Osteocyte (in vitro differentiated cells): ENCODE measurements at regions not wholly inside any gene's neighbourhood (a gene's known extent, or its start where the extent isn't known, plus 50 kb on each side); places are given as distances from the start of the nearest gene placed in this dataset.
A peak's percentile ranks its signal among the peaks of the same experiment; 100 is the strongest.

Source experiments
- DNase-seq: peaks from one replicate; pipeline ENCODE4 v3.0.0; 2021; ENCODE audit warnings: mixed read lengths; ENCODE audit not compliant: unreplicated experiment; ENCODE audit errors: extremely low spot score
- H3K27ac Mint-ChIP-seq: one replicate; pipeline ENCODE4 v1.8.0; 2021; ENCODE audit warnings: mild to moderate bottlenecking, mixed read lengths; ENCODE audit not compliant: unreplicated experiment
- H3K27me3 Mint-ChIP-seq: one replicate; pipeline ENCODE4 v1.8.0; 2021; ENCODE audit warnings: mixed read lengths; ENCODE audit not compliant: unreplicated experiment
- H3K36me3 Mint-ChIP-seq: one replicate; pipeline ENCODE4 v1.8.0; 2021; ENCODE audit warnings: mixed read lengths; ENCODE audit not compliant: unreplicated experiment
- H3K4me1 Mint-ChIP-seq: one replicate; pipeline ENCODE4 v1.8.0; 2021; ENCODE audit warnings: mixed read lengths; ENCODE audit not compliant: unreplicated experiment
- H3K4me3 Mint-ChIP-seq: one replicate; pipeline ENCODE4 v1.8.0; 2021; ENCODE audit warnings: mild to moderate bottlenecking, moderate library complexity, mixed read lengths; ENCODE audit not compliant: unreplicated experiment
- H3K9me3 Mint-ChIP-seq: one replicate; pipeline ENCODE4 v1.8.0; 2021; ENCODE audit warnings: mixed read lengths; ENCODE audit not compliant: unreplicated experiment
- CTCF ChIP-seq: fragments of 200-600 bp; sonication (generic); IDR thresholded peaks from 2 replicates; pipeline ENCODE4 v1.5.0; 2021; ENCODE audit warnings: antibody characterized with exemption, mild to moderate bottlenecking, moderate library complexity

GRCh38 chr2:200751786-200752185 is 59.9 kb upstream of the BZW1 start:
- peak; percentile 7 for DNase-seq
- Mint-ChIP-seq H3K27me3 (peaks cover 3% of the 10 kb centered on the region), H3K4me3 (no peak overlapping the region), H3K9me3 (no peaks in the 10 kb centered on the region), H3K27ac (no peak overlapping the region), H3K36me3 (no peaks in the 10 kb centered on the region), H3K4me1 (peaks cover 21% of the 10 kb centered on the region)
- TF ChIP-seq CTCF: no peak

GRCh38 chr2:200752332-200752731 is 59.4 kb upstream of the BZW1 start:
- no peaks in the 10 kb centered on the region for H3K9me3 Mint-ChIP-seq
- H3K4me1 Mint-ChIP-seq: peaks cover 24% of the 10 kb centered on the region
- H3K4me3 Mint-ChIP-seq: no peak overlapping the region
- no peaks in the 10 kb centered on the region for H3K36me3 Mint-ChIP-seq
- peaks cover 3% of the 10 kb centered on the region for H3K27me3 Mint-ChIP-seq
- DNase-seq: no peak
- no peak overlapping the region for H3K27ac Mint-ChIP-seq
- no peak for TF ChIP-seq CTCF

DNA sequence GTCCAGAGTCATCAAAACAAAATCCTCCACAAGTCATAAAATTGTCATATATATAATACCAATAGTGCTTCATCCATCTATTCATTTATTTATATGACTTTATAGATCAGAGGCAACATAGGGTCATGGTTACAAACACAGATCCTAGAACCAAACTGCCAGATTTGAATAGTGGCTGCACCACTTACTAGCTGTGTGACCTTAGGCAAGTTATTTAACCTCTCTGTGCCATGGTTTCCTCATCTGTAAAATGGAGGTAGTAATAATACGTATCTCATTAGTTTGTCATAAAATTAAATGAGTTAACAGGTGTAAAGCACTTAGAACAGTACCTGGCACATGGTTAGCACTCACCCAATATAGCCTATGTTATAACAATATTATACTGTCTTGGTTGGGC is 58.9 kb upstream of the BZW1 start:
- TF ChIP-seq CTCF: no peak
- H3K36me3 Mint-ChIP-seq: no peaks in the 10 kb centered on the region
- peaks cover 3% of the 10 kb centered on the region for H3K27me3 Mint-ChIP-seq
- H3K4me1 Mint-ChIP-seq: peaks cover 24% of the 10 kb centered on the region
- no peaks in the 10 kb centered on the region for H3K9me3 Mint-ChIP-seq
- no peak overlapping the region for H3K4me3 Mint-ChIP-seq
- no peak for DNase-seq
- no peak overlapping the region for H3K27ac Mint-ChIP-seq

DNA sequence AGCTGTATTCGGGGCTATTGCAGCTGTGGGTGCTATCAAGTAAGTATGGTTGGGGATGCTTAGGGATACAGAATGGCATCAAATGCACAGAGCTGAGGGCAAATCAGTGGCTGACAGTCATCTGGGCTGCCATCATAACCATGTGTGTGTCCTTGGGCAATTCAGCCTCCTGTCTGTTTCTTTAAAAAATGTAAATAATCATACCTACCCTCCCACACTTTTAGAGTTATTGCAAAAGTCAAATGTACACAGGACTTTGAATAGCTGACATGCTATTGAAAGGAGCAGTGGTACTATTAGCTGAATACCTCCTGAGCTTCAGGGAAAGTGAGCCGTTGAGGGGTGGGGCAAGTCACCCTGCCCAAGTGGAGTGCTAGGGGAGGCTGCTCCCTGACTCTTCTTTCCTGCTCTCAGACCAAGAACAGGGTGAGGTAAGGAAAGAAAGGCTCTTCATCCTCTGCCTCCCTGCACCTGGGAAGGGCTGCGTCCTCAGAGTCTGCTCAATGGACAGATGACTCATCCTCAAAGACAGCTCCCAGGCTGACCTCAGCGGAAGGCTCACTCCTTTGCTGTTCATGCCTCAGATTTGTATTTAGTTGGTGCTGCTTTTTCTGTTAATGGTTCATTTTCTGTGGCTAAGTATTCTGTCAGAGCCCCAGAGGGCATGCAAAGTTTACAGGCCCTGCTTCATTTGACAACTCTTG is 54.9 kb upstream of the BZW1 start:
- Mint-ChIP-seq H3K27ac (peak overlapping the region; percentile 54), H3K27me3 (peaks cover 3% of the 10 kb centered on the region), H3K4me1 (peaks cover 25% of the 10 kb centered on the region), H3K9me3 (no peaks in the 10 kb centered on the region), H3K36me3 (no peaks in the 10 kb centered on the region), H3K4me3 (no peak overlapping the region)
- TF ChIP-seq CTCF: no peak
- DNase-seq: no peak

GRCh38 chr2:200757399-200757798 is 54.3 kb upstream of the BZW1 start:
- H3K27ac Mint-ChIP-seq: peak overlapping the region; percentile 54

More at GRCh38 chr2:200757399-200757798, 54.3 kb upstream of the BZW1 start:
- TF ChIP-seq CTCF: no peak
- H3K36me3 Mint-ChIP-seq: no peaks in the 10 kb centered on the region
- H3K4me1 Mint-ChIP-seq: peaks cover 25% of the 10 kb centered on the region
- DNase-seq: no peak
- H3K27me3 Mint-ChIP-seq: peaks cover 3% of the 10 kb centered on the region
- no peak overlapping the region for H3K4me3 Mint-ChIP-seq
- H3K9me3 Mint-ChIP-seq: no peaks in the 10 kb centered on the region
